GM23338 (cell line): ENCODE measurements at regions not wholly inside any gene's neighbourhood (a gene's known extent, or its start where the extent isn't known, plus 50 kb on each side); places are given as distances from the start of the nearest gene placed in this dataset.

Experiments
- ATAC-seq: fragments of 200-7000 bp; cut with Tn5 transposase; 3 replicates; pipeline ENCODE4 v1.9.1; 2020
- DNase-seq: peaks from one replicate; pipeline ENCODE4 v3.0.0-alpha.2; 2015; ENCODE audit warnings: low spot score
- H2AFZ ChIP-seq: fragments of 200-600 bp; sonication (generic); 2 replicates; pipeline ENCODE4 v1.8.0; 2016; ENCODE audit warnings: antibody characterized with exemption, mild to moderate bottlenecking, moderate library complexity
- H3F3A ChIP-seq: fragments of 200-600 bp; sonication (generic); replicated peaks from 2 replicates; pipeline ENCODE4 v1.8.0; 2017; ENCODE audit warnings: antibody characterized with exemption, mixed run types, low read depth
- H3K27ac ChIP-seq: fragments of 200-600 bp; sonication (generic); 2 replicates; pipeline ENCODE4 v1.6.1; 2016; ENCODE audit warnings: low read depth
- H3K27me3 ChIP-seq: fragments of 200-600 bp; sonication (generic); 2 replicates; pipeline ENCODE4 v1.8.0; 2016; ENCODE audit warnings: mild to moderate bottlenecking, mixed run types, moderate library complexity; ENCODE audit not compliant: insufficient read depth
- H3K36me3 ChIP-seq: fragments of 200-600 bp; sonication (generic); 2 replicates; pipeline ENCODE4 v1.8.0; 2016; ENCODE audit warnings: mild to moderate bottlenecking; ENCODE audit not compliant: insufficient read depth
- H3K4me1 ChIP-seq: fragments of 200-600 bp; sonication (generic); 2 replicates; pipeline ENCODE4 v1.8.0; 2016; ENCODE audit warnings: mild to moderate bottlenecking, moderate library complexity; ENCODE audit not compliant: insufficient read depth
- H3K4me2 ChIP-seq: fragments of 200-600 bp; sonication (generic); 2 replicates; pipeline ENCODE4 v1.7.1; 2017; ENCODE audit warnings: mixed run types
- H3K4me3 ChIP-seq: fragments of 200-600 bp; sonication (generic); 2 replicates; pipeline ENCODE4 v1.6.1; 2016; ENCODE audit warnings: mixed run types
- H3K79me2 ChIP-seq: fragments of 200-600 bp; sonication (generic); replicated peaks from 2 replicates; pipeline ENCODE4 v1.8.0; 2017; ENCODE audit warnings: mild to moderate bottlenecking; ENCODE audit not compliant: insufficient read depth
- H3K9me2 ChIP-seq: fragments of 200-600 bp; sonication (generic); 2 replicates; pipeline ENCODE4 v1.8.0; 2017; ENCODE audit not compliant: insufficient read depth
- H4K20me1 ChIP-seq: fragments of 200-600 bp; sonication (generic); replicated peaks from 2 replicates; pipeline ENCODE4 v1.8.0; 2017; ENCODE audit warnings: mild to moderate bottlenecking; ENCODE audit not compliant: insufficient read depth
- H3K27ac Mint-ChIP-seq: 2 replicates; pipeline ENCODE4 v1.8.0; 2020; ENCODE audit warnings: inconsistent platforms, mild to moderate bottlenecking, moderate library complexity, mixed read lengths
- H3K27me3 Mint-ChIP-seq: 3 replicates; pipeline ENCODE4 v1.8.0; 2022; ENCODE audit warnings: low read depth, mild to moderate bottlenecking, moderate library complexity, mixed read lengths, inconsistent platforms; ENCODE audit not compliant: insufficient read depth, poor library complexity
- H3K36me3 Mint-ChIP-seq: 3 replicates; pipeline ENCODE4 v1.8.0; 2021; ENCODE audit warnings: low read depth, mild to moderate bottlenecking, inconsistent platforms, moderate library complexity, mixed read lengths
- H3K4me1 Mint-ChIP-seq: 3 replicates; pipeline ENCODE4 v1.8.0; 2020; ENCODE audit warnings: mild to moderate bottlenecking, inconsistent platforms, mixed read lengths
- H3K4me3 Mint-ChIP-seq: 3 replicates; pipeline ENCODE4 v1.8.0; 2021; ENCODE audit warnings: moderate library complexity, mild to moderate bottlenecking, inconsistent platforms, mixed read lengths
- H3K9me3 Mint-ChIP-seq: 3 replicates; pipeline ENCODE4 v1.8.0; 2020; ENCODE audit warnings: moderate library complexity, mild to moderate bottlenecking, inconsistent platforms, mixed read lengths
- POLR2AphosphoS5 ChIP-seq: IDR thresholded peaks from 2 replicates; pipeline ENCODE4 v1.6.1; 2016; ENCODE audit warnings: antibody characterized with exemption, low read depth
- ZNF331 ChIP-seq: fragments of 250-450 bp; sonication (Bioruptor Pico); IDR thresholded peaks from 2 replicates; pipeline ENCODE4 v1.5.0; 2020; ENCODE audit warnings: low read depth, mild to moderate bottlenecking, moderate library complexity
- ZNF462 ChIP-seq: fragments of 250-450 bp; sonication (Bioruptor Pico); IDR thresholded peaks from 2 replicates; pipeline ENCODE4 v1.5.0; 2020; ENCODE audit warnings: mild to moderate bottlenecking, moderate library complexity
- TF ChIP-seq, protein P1 (sequence below), 2 experiments: fragments of 200-600 bp in 1 of 2; sonication (generic) in 1 of 2; conservative IDR thresholded peaks; 2 replicates each; pipeline versions ENCODE4 v1.5.1 to v1.6.1; 2016 to 2017; ENCODE audit warnings: antibody characterized with exemption in 2 of 2, low read depth in 2 of 2, mild to moderate bottlenecking in 2 of 2, moderate library complexity in 1 of 2

DNA sequence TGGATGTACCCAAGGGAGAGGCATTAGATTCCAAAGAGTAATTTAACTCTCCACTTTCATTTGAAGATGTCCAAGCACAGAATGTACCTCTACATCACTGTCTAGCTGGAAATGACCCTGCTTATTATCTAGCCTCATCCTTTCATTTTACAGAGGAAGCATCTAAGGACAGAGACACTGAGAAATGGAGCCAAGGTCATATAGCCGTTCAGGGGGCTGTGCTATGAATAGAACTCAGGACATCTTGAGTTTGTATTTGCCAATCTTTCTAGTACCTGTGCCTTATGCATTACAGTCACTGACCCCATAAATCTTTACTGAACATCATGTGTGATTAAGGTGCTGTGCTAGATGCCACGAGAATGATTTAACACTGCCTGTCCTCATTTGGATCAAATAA, 138.2 kb upstream of the SPTLC3 start:
- no peak overlapping the region for H3K4me2 ChIP-seq
- no peak overlapping the region for H3K4me3 Mint-ChIP-seq
- no peak overlapping the region for H3K27ac Mint-ChIP-seq
- no peak for TF ChIP-seq ZNF331
- no peak for TF ChIP-seq ZNF462 (CRISPR knock-in tag)
- no peak for TF ChIP-seq POLR2AphosphoS5
- H3K4me3 ChIP-seq = no peak overlapping the region
- H3K9me3 Mint-ChIP-seq = no peaks in the 10 kb centered on the region
- H3K36me3 ChIP-seq = no peaks in the 10 kb centered on the region
- DNase-seq (no peak), ATAC-seq (no peak)
- H3K4me1 Mint-ChIP-seq = peaks cover 8% of the 10 kb centered on the region; the same call in 2 of the 3 replicates
- H2AFZ ChIP-seq = no peak overlapping the region
- peaks cover 11% of the 10 kb centered on the region for H3K9me2 ChIP-seq
- H3K27ac ChIP-seq = no peak overlapping the region
- peaks cover 2% of the 10 kb centered on the region for H3K27me3 Mint-ChIP-seq
- no peaks in the 10 kb centered on the region for H3K27me3 ChIP-seq
- H4K20me1 ChIP-seq = no peaks in the 10 kb centered on the region
- peaks cover 6% of the 10 kb centered on the region; the same call in 1 of the 2 replicates for H3K4me1 ChIP-seq
- no peaks in the 10 kb centered on the region for H3K79me2 ChIP-seq
- no peaks in the 10 kb centered on the region for H3F3A ChIP-seq
- H3K36me3 Mint-ChIP-seq = no peaks in the 10 kb centered on the region

GRCh38 chr20:12874933-12875332, 133.8 kb upstream of the SPTLC3 start:
- ATAC-seq (no peak), DNase-seq (no peak)
- H3K9me2 ChIP-seq = 0 out of 2 replicates have a peak, but pooled peaks cover 3% of the 10 kb centered on the region
- no peak overlapping the region for H3K27ac Mint-ChIP-seq
- no peak overlapping the region for H3K27ac ChIP-seq
- H3K79me2 ChIP-seq = no peaks in the 10 kb centered on the region
- H3K4me3 Mint-ChIP-seq = no peak overlapping the region
- H3K36me3 Mint-ChIP-seq = peaks cover 2% of the 10 kb centered on the region; the same call in 1 of the 3 replicates
- peaks cover 14% of the 10 kb centered on the region; the same call in 1 of the 2 replicates for H3K4me1 ChIP-seq
- H4K20me1 ChIP-seq = no peaks in the 10 kb centered on the region
- no peak overlapping the region for H2AFZ ChIP-seq
- no peaks in the 10 kb centered on the region for H3F3A ChIP-seq
- no peaks in the 10 kb centered on the region for H3K27me3 ChIP-seq
- no peak overlapping the region for H3K4me2 ChIP-seq
- peaks cover 15% of the 10 kb centered on the region for H3K4me1 Mint-ChIP-seq
- no peaks in the 10 kb centered on the region for H3K36me3 ChIP-seq
- no peaks in the 10 kb centered on the region; the same call in 2 of the 3 replicates for H3K9me3 Mint-ChIP-seq
- no peak overlapping the region for H3K4me3 ChIP-seq
- H3K27me3 Mint-ChIP-seq = peaks cover 2% of the 10 kb centered on the region
- TF ChIP-seq, protein P1, sequence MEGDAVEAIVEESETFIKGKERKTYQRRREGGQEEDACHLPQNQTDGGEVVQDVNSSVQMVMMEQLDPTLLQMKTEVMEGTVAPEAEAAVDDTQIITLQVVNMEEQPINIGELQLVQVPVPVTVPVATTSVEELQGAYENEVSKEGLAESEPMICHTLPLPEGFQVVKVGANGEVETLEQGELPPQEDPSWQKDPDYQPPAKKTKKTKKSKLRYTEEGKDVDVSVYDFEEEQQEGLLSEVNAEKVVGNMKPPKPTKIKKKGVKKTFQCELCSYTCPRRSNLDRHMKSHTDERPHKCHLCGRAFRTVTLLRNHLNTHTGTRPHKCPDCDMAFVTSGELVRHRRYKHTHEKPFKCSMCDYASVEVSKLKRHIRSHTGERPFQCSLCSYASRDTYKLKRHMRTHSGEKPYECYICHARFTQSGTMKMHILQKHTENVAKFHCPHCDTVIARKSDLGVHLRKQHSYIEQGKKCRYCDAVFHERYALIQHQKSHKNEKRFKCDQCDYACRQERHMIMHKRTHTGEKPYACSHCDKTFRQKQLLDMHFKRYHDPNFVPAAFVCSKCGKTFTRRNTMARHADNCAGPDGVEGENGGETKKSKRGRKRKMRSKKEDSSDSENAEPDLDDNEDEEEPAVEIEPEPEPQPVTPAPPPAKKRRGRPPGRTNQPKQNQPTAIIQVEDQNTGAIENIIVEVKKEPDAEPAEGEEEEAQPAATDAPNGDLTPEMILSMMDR (conservative IDR thresholded peaks at IDR 0.05; ENCODE audit: low read depth in 2 of 2) = no peak
- no peak for TF ChIP-seq ZNF462 (CRISPR knock-in tag)
